GM13977 (cell line): ENCODE measurements at regions not wholly inside any gene's neighbourhood (a gene's known extent, or its start where the extent isn't known, plus 50 kb on each side); places are given as distances from the start of the nearest gene placed in this dataset.

ENCODE experiments used
- DNase-seq: peaks from one replicate; pipeline ENCODE4 v3.0.0; 2012; ENCODE audit warnings: low spot score
- CTCF ChIP-seq: IDR thresholded peaks from 2 replicates; pipeline ENCODE4 v1.5.1; 2012; ENCODE audit warnings: mild to moderate bottlenecking, control low read depth; ENCODE audit not compliant: insufficient read depth; ENCODE audit errors: extremely low read depth, missing control alignments
- in situ Hi-C: fragments of 300-500 bp; cut with MboI; formaldehyde crosslinking; loops from one replicate; pipeline ENCODE4 v1.12.0; 2022; ENCODE audit warnings: low sequenced_read_pairs, low pct_unique_long_range_greater_than_20kb, mixed read lengths, inconsistent platforms; ENCODE audit not compliant: unreplicated experiment

GRCh38 chr22:48957987-48958321 is 869.7 kb downstream of the BRD1 start:
- no peak for DNase-seq
- TF ChIP-seq CTCF: no peak
- in situ Hi-C loops: loop anchor here (25.0 kb wide), 1 partner anchor 104 kb away; no protein-coding TSS in a partner anchor

GRCh38 chr22:48957311-48957986 is 870.2 kb downstream of the BRD1 start:
- DNase-seq: no peak
- TF ChIP-seq CTCF: no peak
- in situ Hi-C loops: loop anchor here (25.0 kb wide), 1 partner anchor 105 kb away; no protein-coding TSS in a partner anchor

- no peak for TF ChIP-seq CTCF
- in situ Hi-C loops: loop anchor here (25.0 kb wide), 1 partner anchor 107 kb away; no protein-coding TSS in a partner anchor
- no peak for DNase-seq
Measured at GRCh38 chr22:48955351-48956311, 872.0 kb downstream of the BRD1 start.

GRCh38 chr22:48954781-48955311 is 872.8 kb downstream of the BRD1 start:
- no peak for DNase-seq
- in situ Hi-C loops: loop anchor here (25.0 kb wide), 1 partner anchor 107 kb away; no protein-coding TSS in a partner anchor
- no peak for TF ChIP-seq CTCF

GRCh38 chr22:48953830-48954229 is 873.8 kb downstream of the BRD1 start:
- in situ Hi-C loops: loop anchor here (25.0 kb wide), 1 partner anchor 108 kb away; no protein-coding TSS in a partner anchor
- no peak for DNase-seq
- no peak for TF ChIP-seq CTCF

GRCh38 chr22:48953103-48953720 is 874.5 kb downstream of the BRD1 start:
- DNase-seq: no peak
- in situ Hi-C loops: loop anchor here (25.0 kb wide), 1 partner anchor 109 kb away; no protein-coding TSS in a partner anchor
- no peak for TF ChIP-seq CTCF
